Left lung (tissue), 4 donors: ENCODE measurements at regions not wholly inside any gene's neighbourhood (a gene's known extent, or its start where the extent isn't known, plus 50 kb on each side); places are given as distances from the start of the nearest gene placed in this dataset.

Source experiments
- ATAC-seq: fragments of 200-7000 bp; cut with Tn5 transposase; one replicate; pipeline ENCODE4 v1.9.1; 2020; ENCODE audit warnings: moderate library complexity
- DNase-seq, 4 donors: peaks; one replicate each; pipeline ENCODE4 v3.0.0-alpha.2; 2013 to 2020
- H3K27ac ChIP-seq, 2 donors: fragments of 200-600 bp; sonication (generic) in 1 of 2; one replicate each; pipeline versions ENCODE4 v1.5.0 to v1.8.0; 2020 to 2021
- H3K27me3 ChIP-seq, 2 donors: fragments of 200-600 bp; sonication (generic) in 1 of 2; one replicate each; pipeline versions ENCODE4 v1.5.0 to v1.8.0; 2020 to 2021
- H3K36me3 ChIP-seq, 2 donors: fragments of 200-600 bp; sonication (generic) in 1 of 2; one replicate each; pipeline versions ENCODE4 v1.5.0 to v1.8.0; 2020 to 2021
- H3K4me1 ChIP-seq, 2 donors: fragments of 200-600 bp; one replicate each; pipeline ENCODE4 v1.8.0; 2021
- H3K4me3 ChIP-seq, 2 donors: fragments of 200-600 bp; sonication (generic) in 1 of 2; one replicate each; pipeline versions ENCODE4 v1.5.0 to v1.8.0; 2020 to 2021; ENCODE audit warnings: mild to moderate bottlenecking in 1 of 2
- H3K9me3 ChIP-seq, 2 donors: fragments of 200-600 bp; sonication (generic) in 1 of 2; one replicate each; pipeline versions ENCODE4 v1.5.0 to v1.8.0; 2020 to 2021
- intact Hi-C, 2 donors: fragments of 100-400 bp; cut with DNase I; formaldehyde crosslinking; loops; one replicate each; pipeline versions ENCODE4 v1.11.2 to v1.14.2; 2022
- TF ChIP-seq, protein P1 (sequence below), 2 donors: fragments of 200-600 bp; sonication (generic) in 1 of 2; IDR thresholded peaks; one replicate each; pipeline versions ENCODE4 v1.5.0 to v1.8.0; 2021; ENCODE audit warnings: antibody characterized with exemption in 2 of 2
- donor health status: DM: no; HTN: yes; CAD: no.
- donor health status: DM: no; HTN: no; CAD: no.

DNA sequence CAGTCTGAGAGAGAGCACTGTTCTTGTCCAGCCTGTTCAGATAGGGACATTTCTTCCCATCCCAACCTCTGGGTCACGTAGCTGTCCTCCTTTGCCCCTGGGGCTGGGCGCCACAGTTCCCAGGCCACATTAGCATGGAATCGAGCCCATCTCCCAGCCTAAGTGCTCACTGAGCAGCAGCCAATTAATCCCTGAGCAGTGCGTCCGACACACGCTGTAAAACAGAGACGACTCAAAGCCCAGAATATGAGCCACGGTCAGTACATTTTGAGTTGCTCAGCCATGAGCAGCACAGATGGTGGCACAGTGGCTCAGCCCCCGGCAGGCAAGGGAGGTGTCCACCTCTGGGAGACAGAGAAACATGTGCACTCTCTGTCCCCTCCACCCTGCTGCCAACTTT is 267.4 kb downstream of the NPHP4 start:
- no peak for ATAC-seq
- peak in 1 of 4 donors; percentile 2 for DNase-seq

GRCh38 chr1:5722635-5723164 is 269.5 kb downstream of the NPHP4 start:
- Histone ChIP-seq H3K4me1 (no peaks in the 10 kb centered on the region), H3K4me3 (no peak overlapping the region), H3K27ac (no peak overlapping the region), H3K27me3 (peaks cover 0 to 57% of the 10 kb centered on the region in 2 donors), H3K36me3 (no peaks in the 10 kb centered on the region), H3K9me3 (no peaks in the 10 kb centered on the region)
- intact Hi-C loops = no loop called here
- no peak for ATAC-seq
- DNase-seq = peak in 1 of 4 donors; percentile 14
- TF ChIP-seq, protein P1, sequence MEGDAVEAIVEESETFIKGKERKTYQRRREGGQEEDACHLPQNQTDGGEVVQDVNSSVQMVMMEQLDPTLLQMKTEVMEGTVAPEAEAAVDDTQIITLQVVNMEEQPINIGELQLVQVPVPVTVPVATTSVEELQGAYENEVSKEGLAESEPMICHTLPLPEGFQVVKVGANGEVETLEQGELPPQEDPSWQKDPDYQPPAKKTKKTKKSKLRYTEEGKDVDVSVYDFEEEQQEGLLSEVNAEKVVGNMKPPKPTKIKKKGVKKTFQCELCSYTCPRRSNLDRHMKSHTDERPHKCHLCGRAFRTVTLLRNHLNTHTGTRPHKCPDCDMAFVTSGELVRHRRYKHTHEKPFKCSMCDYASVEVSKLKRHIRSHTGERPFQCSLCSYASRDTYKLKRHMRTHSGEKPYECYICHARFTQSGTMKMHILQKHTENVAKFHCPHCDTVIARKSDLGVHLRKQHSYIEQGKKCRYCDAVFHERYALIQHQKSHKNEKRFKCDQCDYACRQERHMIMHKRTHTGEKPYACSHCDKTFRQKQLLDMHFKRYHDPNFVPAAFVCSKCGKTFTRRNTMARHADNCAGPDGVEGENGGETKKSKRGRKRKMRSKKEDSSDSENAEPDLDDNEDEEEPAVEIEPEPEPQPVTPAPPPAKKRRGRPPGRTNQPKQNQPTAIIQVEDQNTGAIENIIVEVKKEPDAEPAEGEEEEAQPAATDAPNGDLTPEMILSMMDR (IDR thresholded peaks at IDR 0.05) = no peak

More for the DNA sequence above, 267.4 kb downstream of the NPHP4 start:
- Histone ChIP-seq H3K27me3 (peaks cover 0 to 53% of the 10 kb centered on the region in 2 donors), H3K4me1 (no peaks in the 10 kb centered on the region), H3K36me3 (no peaks in the 10 kb centered on the region), H3K9me3 (no peaks in the 10 kb centered on the region), H3K4me3 (no peak overlapping the region), H3K27ac (no peak overlapping the region)
- TF ChIP-seq, protein P1 (IDR thresholded peaks at IDR 0.05) = no peak
- intact Hi-C loops = no loop called here

DNA sequence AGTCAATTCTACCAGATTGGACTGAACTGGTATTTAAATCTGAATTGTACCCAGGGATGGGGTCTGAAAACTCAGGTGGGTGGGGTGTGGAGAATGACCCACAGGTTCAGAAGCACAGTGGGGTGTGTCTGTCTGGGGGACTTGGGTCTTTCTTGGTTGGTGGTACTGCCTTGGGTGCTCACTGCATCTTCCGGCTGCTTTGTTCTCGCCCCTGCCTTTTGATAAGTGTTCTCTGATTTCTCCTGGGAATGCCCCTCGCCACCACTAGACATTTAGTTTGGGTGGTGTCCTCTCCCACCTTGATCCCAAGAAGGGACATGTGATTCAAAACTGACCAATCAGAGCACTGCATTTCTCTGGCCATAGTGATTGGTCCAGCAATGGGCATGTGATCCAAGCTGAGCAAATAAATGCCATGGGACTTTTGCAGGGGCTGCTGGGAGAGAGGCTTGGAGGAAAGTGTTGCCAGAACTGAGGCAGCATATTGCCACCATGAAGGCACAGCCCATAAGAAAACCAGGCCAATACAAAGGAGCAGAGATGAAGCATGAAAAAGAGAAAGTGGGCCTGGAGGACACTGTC is 270.5 kb downstream of the NPHP4 start:
- Histone ChIP-seq H3K27me3 (peaks cover 0 to 63% of the 10 kb centered on the region in 2 donors), H3K9me3 (no peaks in the 10 kb centered on the region), H3K4me1 (no peaks in the 10 kb centered on the region), H3K27ac (no peak overlapping the region), H3K36me3 (no peaks in the 10 kb centered on the region), H3K4me3 (no peak overlapping the region)
- intact Hi-C loops = no loop called here
- ATAC-seq = no peak
- TF ChIP-seq, protein P1 (IDR thresholded peaks at IDR 0.05) = no peak
- DNase-seq = peak in 1 of 4 donors; percentile 10

DNA sequence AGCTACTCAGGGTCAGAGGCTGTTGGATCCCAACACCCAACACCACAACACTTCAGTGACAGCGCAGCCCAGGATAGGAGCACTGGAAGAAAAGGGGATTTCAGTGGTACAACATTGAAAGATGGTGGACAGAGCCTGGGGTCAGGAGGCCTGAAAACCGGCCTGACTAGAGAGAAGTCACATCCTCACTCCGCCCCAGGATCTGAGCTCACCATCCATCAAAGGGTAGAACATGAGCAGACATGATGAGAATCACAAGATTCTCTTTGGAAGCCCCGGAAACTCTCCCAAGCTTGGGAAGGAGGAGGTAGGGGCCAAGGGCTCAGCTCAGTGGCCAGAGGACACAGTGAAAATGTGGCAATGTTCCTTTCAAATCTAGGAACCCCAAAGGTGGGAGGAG is 271.3 kb downstream of the NPHP4 start:
- Histone ChIP-seq H3K4me1 (no peaks in the 10 kb centered on the region), H3K36me3 (no peaks in the 10 kb centered on the region), H3K27me3 (peaks cover 0 to 64% of the 10 kb centered on the region in 2 donors), H3K9me3 (peaks cover 0 to 1% of the 10 kb centered on the region in 2 donors), H3K27ac (no peak overlapping the region), H3K4me3 (no peak overlapping the region)
- ATAC-seq (no peak), DNase-seq (peak in 1 of 4 donors; percentile 25)
- TF ChIP-seq, protein P1 (IDR thresholded peaks at IDR 0.05) = no peak
- intact Hi-C loops = no loop called here

GRCh38 chr1:5720484-5720883 is 271.7 kb downstream of the NPHP4 start:
- Histone ChIP-seq H3K4me3 (no peak overlapping the region), H3K9me3 (peaks cover 0 to 6% of the 10 kb centered on the region in 2 donors), H3K36me3 (no peaks in the 10 kb centered on the region), H3K27ac (no peak overlapping the region), H3K4me1 (no peaks in the 10 kb centered on the region), H3K27me3 (peaks cover 0 to 64% of the 10 kb centered on the region in 2 donors)
- ATAC-seq (no peak), DNase-seq (peak in 1 of 4 donors; percentile 3)
- intact Hi-C loops = no loop called here
- TF ChIP-seq, protein P1 (IDR thresholded peaks at IDR 0.05) = no peak
